GM19240 (cell line): ENCODE measurements at regions not wholly inside any gene's neighbourhood (a gene's known extent, or its start where the extent isn't known, plus 50 kb on each side); places are given as distances from the start of the nearest gene placed in this dataset.

Source experiments
- DNase-seq: peaks from one replicate; pipeline ENCODE4 v3.0.0; 2011; ENCODE audit warnings: low spot score; ENCODE audit not compliant: insufficient read length

- no peak for DNase-seq
Observed at GRCh38 chr13:34001389-34001788, 183.4 kb downstream of the RFC3 start.

GRCh38 chr13:34002141-34002540 lies 184.2 kb downstream of the RFC3 start:
- no peak for DNase-seq

- DNase-seq = no peak
Observed at GRCh38 chr13:34002924-34003323, 185.0 kb downstream of the RFC3 start.

GRCh38 chr13:34003656-34004055 lies 185.7 kb downstream of the RFC3 start:
- DNase-seq = no peak

- no peak for DNase-seq
Observed at GRCh38 chr13:34004676-34005075, 186.7 kb downstream of the RFC3 start.

GRCh38 chr13:34006011-34006410 lies 188.1 kb downstream of the RFC3 start:
- DNase-seq = no peak

- DNase-seq = no peak
Observed at GRCh38 chr13:34011552-34012085, 193.7 kb downstream of the RFC3 start.

GRCh38 chr13:34012382-34012781 lies 194.4 kb downstream of the RFC3 start:
- DNase-seq = no peak

- no peak for DNase-seq
Observed at GRCh38 chr13:34013061-34013460, 195.1 kb downstream of the RFC3 start.

GRCh38 chr13:34017231-34017630 lies 199.3 kb downstream of the RFC3 start:
- no peak for DNase-seq

GRCh38 chr13:34019870-34020269 lies 201.9 kb downstream of the RFC3 start:
- DNase-seq = no peak

- no peak for DNase-seq
Observed at GRCh38 chr13:34020388-34020787, 202.4 kb downstream of the RFC3 start.

GRCh38 chr13:34021619-34022018 lies 203.7 kb downstream of the RFC3 start:
- no peak for DNase-seq

- DNase-seq = no peak
Observed at GRCh38 chr13:34025746-34026145, 207.8 kb downstream of the RFC3 start.

GRCh38 chr13:34026308-34026707 lies 208.4 kb downstream of the RFC3 start:
- DNase-seq = no peak

- no peak for DNase-seq
Observed at GRCh38 chr13:34028496-34029442, 210.8 kb downstream of the RFC3 start.

- DNase-seq = no peak
Observed at GRCh38 chr13:34030782-34031181, 212.8 kb downstream of the RFC3 start.

- DNase-seq = no peak
Observed at GRCh38 chr13:34031610-34032009, 213.7 kb downstream of the RFC3 start.

- DNase-seq = no peak
Observed at GRCh38 chr13:34034411-34034810, 216.5 kb downstream of the RFC3 start.

GRCh38 chr13:34035178-34035577 lies 217.2 kb downstream of the RFC3 start:
- no peak for DNase-seq

- no peak for DNase-seq
Observed at GRCh38 chr13:34035676-34036325, 217.9 kb downstream of the RFC3 start.
